ENCODE measurements at regions not wholly inside any gene's neighbourhood (a gene's known extent, or its start where the extent isn't known, plus 50 kb on each side); places are given as distances from the start of the nearest gene placed in this dataset.

DNA sequence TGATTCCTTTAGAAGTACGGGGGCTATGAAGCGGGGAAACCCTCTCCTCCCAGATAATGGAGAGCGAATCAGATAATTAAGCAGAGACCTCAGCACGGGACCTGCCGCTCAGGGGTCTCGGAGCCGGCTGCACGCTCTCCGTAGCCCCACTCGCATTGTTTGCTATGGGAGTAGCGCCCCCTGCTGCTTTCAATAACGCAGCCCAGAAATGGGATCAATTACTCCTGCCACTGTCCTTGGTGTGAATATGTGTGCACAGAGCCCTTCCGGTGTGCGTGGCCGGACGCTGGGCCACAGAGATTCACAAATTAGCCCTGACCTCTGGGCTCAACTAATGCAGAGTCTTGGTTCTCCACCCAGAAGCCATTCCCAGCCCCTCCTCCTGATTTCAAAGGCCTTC is 76.4 kb upstream of the TMEM132C start:
- no peak for DNase-seq
- TF ChIP-seq CTCF (IDR thresholded peaks at IDR 0.05) (no peak), POLR2A (IDR thresholded peaks at IDR 0.05) (no peak)
- no peaks in the 10 kb centered on the region for H3K27me3 ChIP-seq
- 20 to 26% methylated on average over 10 to 16 of the region's 16 CpGs for WGBS, 2 donors
- no peak overlapping the region for H3K4me3 ChIP-seq
- peaks cover 0 to 30% (median 0%) of the 10 kb centered on the region in 3 donors for H3K9me3 ChIP-seq
- H3K4me1 ChIP-seq = no peaks in the 10 kb centered on the region
- intact Hi-C loops (cut with DNase I) = no loop called here
- H3K36me3 ChIP-seq = no peaks in the 10 kb centered on the region
- H3K27ac ChIP-seq = no peak overlapping the region

GRCh38 chr12:128191380-128191779 is 75.6 kb upstream of the TMEM132C start:
- H3K36me3 ChIP-seq = no peaks in the 10 kb centered on the region
- 77 to 83% methylated on average over 10 to 13 of the region's 14 CpGs for WGBS, 2 donors
- no peak overlapping the region for H3K4me3 ChIP-seq
- TF ChIP-seq CTCF (IDR thresholded peaks at IDR 0.05) (no peak), POLR2A (IDR thresholded peaks at IDR 0.05) (no peak)
- H3K4me1 ChIP-seq = no peaks in the 10 kb centered on the region
- H3K27me3 ChIP-seq = no peaks in the 10 kb centered on the region
- peaks cover 0 to 30% (median 0%) of the 10 kb centered on the region in 3 donors for H3K9me3 ChIP-seq
- no peak overlapping the region for H3K27ac ChIP-seq
- intact Hi-C loops (cut with DNase I) = no loop called here
- no peak for DNase-seq

DNA sequence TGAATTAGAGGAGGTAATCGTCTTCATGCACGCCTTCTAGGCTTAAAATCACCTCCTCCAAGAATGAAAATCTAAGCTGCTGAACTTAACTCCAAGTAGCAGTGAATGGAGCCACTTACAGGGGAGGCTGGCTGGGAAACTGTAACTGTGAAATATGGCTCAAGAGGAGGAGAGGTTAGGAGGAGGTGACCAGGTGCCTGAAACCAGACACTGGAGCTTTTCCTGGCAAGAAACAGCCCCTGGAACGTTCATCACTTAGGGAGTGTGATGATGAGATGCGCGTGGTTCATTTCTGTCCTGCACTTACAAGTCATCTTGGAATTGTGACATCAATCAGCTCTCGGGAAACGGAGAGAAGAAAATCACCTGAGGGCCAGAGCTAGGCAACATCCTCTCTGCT is 62.3 kb upstream of the TMEM132C start:
- no peaks in the 10 kb centered on the region for H3K36me3 ChIP-seq
- intact Hi-C loops (cut with DNase I) = no loop called here
- WGBS, 2 donors = 60 to 65% methylated on average over 7 of the region's 7 CpGs
- no peak for DNase-seq
- no peak overlapping the region for H3K27ac ChIP-seq
- H3K4me3 ChIP-seq = no peak overlapping the region
- no peaks in the 10 kb centered on the region for H3K4me1 ChIP-seq
- no peak for TF ChIP-seq CTCF (IDR thresholded peaks at IDR 0.05)
- TF ChIP-seq POLR2A (IDR thresholded peaks at IDR 0.05) = no peak
- H3K27me3 ChIP-seq = no peaks in the 10 kb centered on the region
- H3K9me3 ChIP-seq = peaks cover 0 to 12% (median 0%) of the 10 kb centered on the region in 3 donors

- Histone ChIP-seq H3K4me3 (no peak overlapping the region), H3K27me3 (no peaks in the 10 kb centered on the region), H3K36me3 (no peaks in the 10 kb centered on the region), H3K9me3 (peaks cover 0 to 12% (median 0%) of the 10 kb centered on the region in 3 donors), H3K27ac (no peak overlapping the region), H3K4me1 (no peaks in the 10 kb centered on the region)
- DNase-seq = no peak
- intact Hi-C loops (cut with DNase I) = no loop called here
- WGBS, 2 donors = 50 to 93% methylated on average over 3 of the region's 3 CpGs
- no peak for TF ChIP-seq POLR2A (IDR thresholded peaks at IDR 0.05)
Observed at GRCh38 chr12:128205145-128205544, 61.8 kb upstream of the TMEM132C start.

DNA sequence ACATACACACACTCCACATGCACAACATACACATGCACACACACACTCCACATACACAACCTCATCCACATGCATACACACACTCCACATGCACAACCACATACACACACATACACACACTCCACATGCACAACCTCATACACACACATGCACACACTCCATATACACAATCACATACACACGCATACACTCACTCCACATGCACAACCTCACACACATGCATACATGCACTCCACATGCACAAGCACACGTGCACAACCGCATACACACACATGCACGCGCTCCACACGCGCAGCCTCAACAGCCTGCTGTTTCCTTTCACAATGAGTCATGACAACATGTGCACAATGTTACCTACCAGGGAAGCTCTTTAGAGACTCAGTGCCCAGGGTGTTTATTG is 61.2 kb upstream of the TMEM132C start:
- no peak for DNase-seq
- Histone ChIP-seq H3K4me1 (no peaks in the 10 kb centered on the region), H3K36me3 (no peaks in the 10 kb centered on the region), H3K27me3 (no peaks in the 10 kb centered on the region), H3K4me3 (no peak overlapping the region), H3K27ac (no peak overlapping the region), H3K9me3 (peaks cover 0 to 17% (median 0%) of the 10 kb centered on the region in 3 donors)
- WGBS, 2 donors = 94% methylated on average over 7 of the region's 7 CpGs
- no peak for TF ChIP-seq POLR2A (IDR thresholded peaks at IDR 0.05)
- TF ChIP-seq CTCF (IDR thresholded peaks at IDR 0.05) = no peak
- intact Hi-C loops (cut with DNase I) = no loop called here

Small RNA genes lying in the stretch of these regions (small RNA-seq; reads per million reads assigned to genes)
- 0 reads per million in 4 donors for gene AC006065.2
- 0 reads per million in 4 donors for gene AC073913.2
- gene HSPE1P20 = 0 reads per million in 4 donors
- 0 reads per million in 4 donors for gene RF00019
- gene RNU1-104P = 0 reads per million in 4 donors
